HG03354 (cell line): ENCODE measurements at regions not wholly inside any gene's neighbourhood (a gene's known extent, or its start where the extent isn't known, plus 50 kb on each side); places are given as distances from the start of the nearest gene placed in this dataset.
A peak's percentile ranks its signal among the peaks of the same experiment; 100 is the strongest.

Source experiments
- ATAC-seq: cut with Tn5 transposase; IDR thresholded peaks from one replicate; pipeline ENCODE4 v1.9.1; 2021; ENCODE audit warnings: mild to moderate bottlenecking; ENCODE audit not compliant: unreplicated experiment, poor library complexity, severe bottlenecking

GRCh38 chr14:52380294-52380693 lies 66.2 kb downstream of the PTGER2 start:
- peak; percentile 100 for ATAC-seq
